Ishikawa (cell line): ENCODE measurements at regions not wholly inside any gene's neighbourhood (a gene's known extent, or its start where the extent isn't known, plus 50 kb on each side); places are given as distances from the start of the nearest gene placed in this dataset.

Source experiments
- REST ChIP-seq: IDR thresholded peaks from 2 replicates; pipeline ENCODE4 v1.6.1; 2012; ENCODE audit warnings: low read depth, mild to moderate bottlenecking
- USF1 ChIP-seq: IDR thresholded peaks from 2 replicates; pipeline ENCODE4 v1.6.1; 2012

- TF ChIP-seq REST = no peak
- no peak for TF ChIP-seq USF1
These were observed 145.1 kb upstream of the DIO2 start for GRCh38 chr14:80356413-80356812.
